ENCODE measurements at regions not wholly inside any gene's neighbourhood (a gene's known extent, or its start where the extent isn't known, plus 50 kb on each side); places are given as distances from the start of the nearest gene placed in this dataset.

DNA sequence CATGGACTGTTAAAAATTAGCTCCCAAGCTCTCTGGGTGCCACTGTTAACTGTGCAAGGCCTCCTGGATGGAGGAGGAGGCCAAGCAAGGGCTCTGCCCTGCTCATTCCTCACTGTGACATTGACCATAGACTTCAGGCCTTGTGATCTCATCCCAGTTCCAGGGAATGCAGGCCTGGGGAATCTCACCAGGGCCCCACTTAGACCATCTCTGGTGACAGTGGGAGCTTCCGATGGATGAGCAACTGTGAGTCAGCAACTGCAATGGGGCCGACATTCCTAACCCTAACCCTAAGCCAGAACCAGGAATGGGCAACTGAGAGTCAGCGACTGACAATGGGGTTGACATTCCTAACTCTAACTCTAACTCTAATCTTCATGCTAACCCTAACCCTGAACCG, 50.4 kb upstream of the MSMB start (continued):
- TF ChIP-seq ATF3 (IDR thresholded peaks at IDR 0.05; ENCODE audit: insufficient read depth, low read depth, low read length) = no peak
- TF ChIP-seq MAX (IDR thresholded peaks at IDR 0.05) = no peak
- TF ChIP-seq, protein P1, sequence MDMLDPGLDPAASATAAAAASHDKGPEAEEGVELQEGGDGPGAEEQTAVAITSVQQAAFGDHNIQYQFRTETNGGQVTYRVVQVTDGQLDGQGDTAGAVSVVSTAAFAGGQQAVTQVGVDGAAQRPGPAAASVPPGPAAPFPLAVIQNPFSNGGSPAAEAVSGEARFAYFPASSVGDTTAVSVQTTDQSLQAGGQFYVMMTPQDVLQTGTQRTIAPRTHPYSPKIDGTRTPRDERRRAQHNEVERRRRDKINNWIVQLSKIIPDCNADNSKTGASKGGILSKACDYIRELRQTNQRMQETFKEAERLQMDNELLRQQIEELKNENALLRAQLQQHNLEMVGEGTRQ (IDR thresholded peaks at IDR 0.05; ENCODE audit: low read length) = no peak
- no peak for TF ChIP-seq NRF1 (IDR thresholded peaks at IDR 0.05; ENCODE audit: low read depth, low read length)
- no peak for TF ChIP-seq GABPA (IDR thresholded peaks at IDR 0.05; ENCODE audit: borderline replicate concordance, insufficient read depth, low read length)
